C4-2B (cell line): ENCODE measurements at regions not wholly inside any gene's neighbourhood (a gene's known extent, or its start where the extent isn't known, plus 50 kb on each side); places are given as distances from the start of the nearest gene placed in this dataset.

Source experiments
- H3K27ac ChIP-seq: fragments of 450-650 bp; 2 replicates; pipeline ENCODE4 v1.5.1; 2017
- ZFX ChIP-seq: fragments of 450-650 bp; IDR thresholded peaks from 2 replicates; pipeline ENCODE4 v1.6.1; 2017
- TF ChIP-seq, protein P1 (sequence below): fragments of 450-650 bp; conservative IDR thresholded peaks from 2 replicates; pipeline ENCODE4 v1.5.1; 2017; ENCODE audit warnings: mild to moderate bottlenecking

DNA sequence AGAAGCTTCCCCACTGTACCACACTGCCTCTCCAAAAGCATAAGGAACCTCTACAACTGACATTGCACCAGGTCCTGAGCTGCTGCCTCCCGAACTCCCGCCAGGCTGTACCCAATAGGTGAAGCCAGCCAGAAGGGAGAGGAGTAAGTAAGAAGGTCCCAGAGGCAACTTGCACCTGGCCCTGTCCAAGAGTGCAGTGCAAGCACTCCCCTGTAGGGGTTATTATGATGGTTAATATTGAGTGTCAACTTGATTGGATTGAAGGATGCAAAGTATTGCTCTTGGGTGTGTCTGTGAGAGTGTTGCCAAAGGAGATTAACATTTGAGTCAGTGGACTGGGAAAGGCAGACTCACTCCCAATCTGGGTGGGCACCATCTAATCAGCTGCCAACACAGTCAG is 879.3 kb upstream of the SLIT2 start:
- no peak for TF ChIP-seq ZFX
- TF ChIP-seq, protein P1, sequence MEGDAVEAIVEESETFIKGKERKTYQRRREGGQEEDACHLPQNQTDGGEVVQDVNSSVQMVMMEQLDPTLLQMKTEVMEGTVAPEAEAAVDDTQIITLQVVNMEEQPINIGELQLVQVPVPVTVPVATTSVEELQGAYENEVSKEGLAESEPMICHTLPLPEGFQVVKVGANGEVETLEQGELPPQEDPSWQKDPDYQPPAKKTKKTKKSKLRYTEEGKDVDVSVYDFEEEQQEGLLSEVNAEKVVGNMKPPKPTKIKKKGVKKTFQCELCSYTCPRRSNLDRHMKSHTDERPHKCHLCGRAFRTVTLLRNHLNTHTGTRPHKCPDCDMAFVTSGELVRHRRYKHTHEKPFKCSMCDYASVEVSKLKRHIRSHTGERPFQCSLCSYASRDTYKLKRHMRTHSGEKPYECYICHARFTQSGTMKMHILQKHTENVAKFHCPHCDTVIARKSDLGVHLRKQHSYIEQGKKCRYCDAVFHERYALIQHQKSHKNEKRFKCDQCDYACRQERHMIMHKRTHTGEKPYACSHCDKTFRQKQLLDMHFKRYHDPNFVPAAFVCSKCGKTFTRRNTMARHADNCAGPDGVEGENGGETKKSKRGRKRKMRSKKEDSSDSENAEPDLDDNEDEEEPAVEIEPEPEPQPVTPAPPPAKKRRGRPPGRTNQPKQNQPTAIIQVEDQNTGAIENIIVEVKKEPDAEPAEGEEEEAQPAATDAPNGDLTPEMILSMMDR, result no peak
- H3K27ac ChIP-seq, result no peak overlapping the region

- TF ChIP-seq, protein P1, result no peak
- no peak for TF ChIP-seq ZFX
- no peak overlapping the region for H3K27ac ChIP-seq
These were observed 882.9 kb upstream of the SLIT2 start for GRCh38 chr4:19368800-19369199.

- TF ChIP-seq, protein P1, result no peak
- no peak for TF ChIP-seq ZFX
These were observed 884.8 kb upstream of the SLIT2 start for GRCh38 chr4:19366916-19367315.

DNA sequence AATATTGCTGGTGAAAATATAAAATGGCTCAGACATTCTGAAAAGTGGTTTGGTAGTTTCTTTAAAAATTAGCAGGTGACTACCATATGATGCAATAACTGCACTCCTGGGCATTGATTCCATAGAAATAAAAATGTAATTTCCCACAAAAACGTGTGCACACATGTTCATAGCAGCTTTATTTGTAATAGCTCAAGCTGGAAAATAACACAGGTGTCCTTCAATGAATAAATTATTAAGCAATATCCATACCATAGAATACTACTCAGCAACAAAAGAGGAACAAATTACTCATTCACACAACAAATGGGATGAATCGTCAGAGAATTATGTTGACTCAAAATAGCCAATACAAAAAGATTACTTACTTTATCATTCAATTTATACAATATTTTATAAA is 893.7 kb upstream of the SLIT2 start:
- TF ChIP-seq, protein P1, result no peak
- no peak for TF ChIP-seq ZFX
- no peak overlapping the region for H3K27ac ChIP-seq

More at GRCh38 chr4:19366916-19367315, 884.8 kb upstream of the SLIT2 start:
- no peak overlapping the region for H3K27ac ChIP-seq

DNA sequence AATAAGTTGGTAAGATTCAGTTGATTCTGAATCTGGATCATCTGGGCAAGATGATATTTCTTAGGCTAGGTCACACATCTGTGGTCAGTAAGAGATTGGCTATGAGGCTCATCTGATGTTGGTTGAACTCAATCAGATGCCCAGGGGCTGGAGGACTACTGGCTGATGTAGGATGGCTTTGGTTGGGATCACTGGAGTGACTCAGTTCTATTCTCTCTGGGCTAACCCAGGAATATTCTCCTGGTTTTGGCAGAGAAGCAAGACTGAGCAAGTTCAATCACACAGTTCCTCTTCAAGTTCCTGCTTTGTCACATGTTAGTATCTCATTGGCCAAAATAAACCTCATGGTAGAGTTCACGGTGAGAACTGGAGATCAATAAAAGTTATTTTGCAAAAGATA is 902.3 kb upstream of the SLIT2 start:
- H3K27ac ChIP-seq, result no peak overlapping the region

DNA sequence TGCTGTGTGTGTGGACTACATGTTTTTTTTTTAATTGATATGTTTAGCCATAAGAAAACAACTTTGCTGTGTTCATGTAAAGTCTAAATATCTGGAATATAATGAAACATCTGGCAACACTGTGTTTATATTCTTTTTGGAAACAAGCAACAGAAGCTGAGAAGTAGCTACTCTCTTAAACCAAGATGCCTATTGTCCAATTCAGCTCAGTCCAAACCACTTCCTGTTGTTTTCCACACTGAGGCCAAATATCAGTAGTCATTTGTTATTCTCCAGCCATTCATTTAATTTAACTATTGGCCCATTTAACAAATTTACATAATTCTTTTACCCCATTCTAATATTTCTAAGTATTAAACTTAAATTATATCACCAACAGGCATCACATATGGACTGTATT is 903.0 kb upstream of the SLIT2 start:
- TF ChIP-seq, protein P1, result no peak
- TF ChIP-seq ZFX, result no peak
- H3K27ac ChIP-seq, result no peak overlapping the region

More for the DNA sequence above, 902.3 kb upstream of the SLIT2 start:
- TF ChIP-seq ZFX, result no peak
- TF ChIP-seq, protein P1, result no peak

- TF ChIP-seq, protein P1, result no peak
- no peak for TF ChIP-seq ZFX
- no peak overlapping the region for H3K27ac ChIP-seq
These were observed 905.1 kb upstream of the SLIT2 start for GRCh38 chr4:19346636-19347035.
